Umbilical cord (tissue), 1 donor: ENCODE measurements at regions not wholly inside any gene's neighbourhood (a gene's known extent, or its start where the extent isn't known, plus 50 kb on each side); places are given as distances from the start of the nearest gene placed in this dataset.
A peak's percentile ranks its signal among the peaks of the same experiment; 100 is the strongest.
"Not testable (repeated sequence)": the region's sequence is repeated elsewhere in the genome, so short reads cannot be mapped to it uniquely, and the experiment has no call there.

Experiments
- DNase-seq: peaks from one replicate; pipeline ENCODE4 v3.0.0-alpha.2; 2015; ENCODE audit warnings: low spot score

DNA sequence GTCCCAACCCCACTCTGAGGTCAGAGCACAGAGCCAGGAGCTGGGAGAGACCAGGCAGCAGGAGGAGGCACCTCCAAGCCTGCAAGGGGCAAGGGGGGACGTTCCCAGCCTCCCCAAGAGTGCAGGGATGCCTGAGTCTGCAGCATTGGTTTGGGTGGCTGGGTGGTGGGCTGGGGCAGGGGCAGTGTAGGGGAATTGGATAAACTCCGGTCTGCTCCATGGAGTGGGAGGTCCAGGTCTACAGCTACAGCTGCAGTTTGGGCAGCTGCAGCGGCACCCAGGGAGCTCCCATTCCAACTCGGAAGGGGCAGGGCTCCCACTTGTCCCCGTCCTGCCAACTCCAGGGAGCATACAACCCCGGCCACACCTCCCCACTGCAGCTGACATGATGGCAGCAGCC, 617.5 kb upstream of the SEMA6D start:
- DNase-seq: not testable (repeated sequence)

DNA sequence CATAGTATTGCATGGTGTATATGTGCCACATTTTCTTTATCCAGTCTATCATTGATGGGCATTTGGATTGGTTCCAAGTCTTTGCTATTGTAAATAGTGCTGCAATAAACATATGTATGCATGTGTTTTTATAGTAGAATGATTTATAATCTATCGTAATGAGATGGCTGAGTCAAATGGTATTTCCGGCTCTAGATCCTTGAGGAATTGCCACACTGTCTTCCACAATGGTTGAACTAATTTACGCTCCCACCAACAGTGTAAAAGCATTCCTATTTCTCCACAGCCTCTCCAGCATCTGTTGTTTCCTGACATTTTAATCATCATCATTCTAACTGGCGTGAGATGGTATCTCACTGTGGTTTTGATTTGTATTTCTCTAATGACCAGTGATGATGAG, 608.5 kb upstream of the SEMA6D start:
- not testable (repeated sequence) for DNase-seq

DNA sequence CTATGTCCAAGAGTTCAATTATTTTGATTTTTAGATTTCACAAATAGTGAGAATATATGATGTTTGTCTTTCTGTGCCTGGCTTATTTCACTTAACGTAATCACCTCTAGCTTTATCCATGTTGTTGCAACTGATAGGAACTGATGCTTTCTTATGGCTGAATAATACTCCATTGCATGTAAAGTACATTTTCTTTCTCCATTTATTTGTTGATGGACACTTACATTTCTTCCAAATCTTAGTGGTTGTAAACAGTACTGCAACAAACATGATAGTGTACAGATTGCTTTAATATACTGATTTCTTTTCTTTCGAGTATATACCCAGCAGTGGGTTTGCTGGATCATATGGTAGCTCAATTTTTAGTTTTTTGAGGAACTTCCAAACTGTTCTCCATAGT, 600.6 kb upstream of the SEMA6D start:
- DNase-seq: no peak

DNA sequence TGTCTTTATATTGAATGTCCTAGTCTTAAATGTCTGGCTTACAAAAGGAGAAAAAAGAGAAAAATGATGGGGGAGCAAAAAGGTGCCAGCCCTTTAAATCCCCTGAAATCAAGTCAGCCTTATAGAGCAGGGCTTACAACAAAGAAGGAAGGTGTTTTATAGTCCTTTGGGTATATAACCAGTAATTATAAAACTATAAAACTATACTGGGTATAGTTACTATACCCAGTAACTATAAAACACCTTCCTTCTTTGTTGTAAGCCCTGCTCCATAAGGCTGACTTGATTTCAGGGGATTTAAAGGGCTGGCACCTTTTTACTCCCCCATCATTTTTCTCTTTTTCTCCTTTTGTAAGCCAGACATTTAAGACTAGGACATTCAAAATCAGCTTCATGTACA, 598.0 kb upstream of the SEMA6D start:
- DNase-seq: no peak

DNA sequence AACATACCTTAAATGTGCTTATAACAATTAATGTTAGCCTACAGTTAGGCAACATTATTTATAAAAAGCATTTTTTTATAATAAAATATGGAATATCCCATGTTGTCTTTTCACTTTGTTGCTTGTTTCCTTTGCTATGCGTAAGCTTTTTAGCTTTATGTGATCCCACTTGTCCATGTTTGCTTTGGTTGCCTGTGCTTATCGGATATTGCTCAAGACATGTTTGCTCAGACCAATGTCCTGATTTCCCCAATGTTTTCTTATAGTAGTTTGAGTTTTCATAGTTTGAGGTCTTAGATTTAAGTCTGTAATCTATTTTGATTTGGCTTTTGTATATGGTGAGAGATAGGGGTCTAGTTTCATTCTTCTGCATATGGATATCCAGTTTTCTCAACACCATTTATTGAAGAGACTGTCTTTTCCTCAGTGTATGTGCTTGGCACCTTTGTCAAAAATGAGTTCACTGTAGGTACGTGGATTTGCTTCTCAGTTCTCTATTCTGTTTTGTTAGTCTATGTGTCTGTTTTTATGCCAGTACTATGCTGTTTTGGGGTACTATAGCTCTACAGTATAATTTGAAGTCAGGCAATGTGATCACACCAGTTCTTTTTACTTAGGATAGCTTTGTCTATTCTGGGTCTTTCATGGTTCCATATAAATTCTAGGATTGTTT, 592.7 kb upstream of the SEMA6D start:
- no peak for DNase-seq

DNA sequence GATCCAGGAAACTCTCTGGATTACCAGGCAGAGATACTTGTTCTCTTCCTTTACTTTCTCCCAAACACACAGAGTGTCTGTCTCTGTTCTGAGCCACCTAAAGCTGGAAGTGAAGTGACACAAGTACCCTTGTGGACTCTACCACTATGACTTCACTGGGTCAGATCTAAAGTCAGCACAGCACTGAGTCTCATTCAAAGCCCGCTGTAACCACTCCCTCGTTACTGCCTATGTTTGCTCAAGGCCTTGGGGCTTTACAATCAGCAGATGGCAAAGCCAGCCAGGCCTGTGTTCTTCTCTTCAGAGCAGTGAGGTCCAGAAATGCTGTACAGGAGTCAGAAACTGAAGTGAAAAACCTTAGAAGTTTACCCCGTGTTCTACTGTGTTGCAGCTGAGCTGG, 588.3 kb upstream of the SEMA6D start:
- DNase-seq: no peak

DNA sequence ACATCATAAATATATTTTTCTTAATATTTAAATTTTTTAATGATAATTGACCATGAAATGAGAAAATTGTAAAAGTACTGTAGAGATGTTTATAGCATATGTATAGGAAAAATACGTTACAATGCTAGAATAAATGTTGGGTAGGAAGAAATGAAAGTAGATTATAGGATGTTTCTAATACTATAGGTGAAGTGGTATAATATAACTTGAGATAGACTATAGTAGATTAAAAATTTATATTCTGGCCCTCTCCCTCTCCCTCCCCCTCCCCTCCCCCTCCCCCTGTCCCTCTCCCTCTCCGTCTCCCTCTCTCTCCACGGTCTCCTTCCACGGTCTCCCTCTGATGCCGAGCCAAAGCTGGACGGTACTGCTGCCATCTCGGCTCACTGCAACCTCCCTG, 585.9 kb upstream of the SEMA6D start:
- not testable (repeated sequence) for DNase-seq

DNA sequence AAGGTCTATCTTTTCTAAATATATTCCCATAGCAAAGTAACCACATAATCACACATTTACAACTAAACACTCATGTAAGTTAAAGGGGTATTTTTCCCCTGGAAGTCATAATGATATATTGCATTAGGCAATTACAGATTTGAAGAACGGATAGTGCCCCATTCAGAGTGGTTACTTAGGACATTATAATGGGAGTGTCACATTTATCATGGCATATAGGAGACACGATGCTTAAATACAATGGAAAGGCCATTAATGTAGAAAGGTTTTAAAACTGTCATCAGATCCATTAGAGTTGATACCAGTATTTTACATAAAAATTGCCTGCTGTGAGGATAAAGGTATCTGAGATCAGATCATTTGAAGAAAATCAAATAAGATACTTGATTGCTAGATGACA, 582.0 kb upstream of the SEMA6D start:
- no peak for DNase-seq

DNA sequence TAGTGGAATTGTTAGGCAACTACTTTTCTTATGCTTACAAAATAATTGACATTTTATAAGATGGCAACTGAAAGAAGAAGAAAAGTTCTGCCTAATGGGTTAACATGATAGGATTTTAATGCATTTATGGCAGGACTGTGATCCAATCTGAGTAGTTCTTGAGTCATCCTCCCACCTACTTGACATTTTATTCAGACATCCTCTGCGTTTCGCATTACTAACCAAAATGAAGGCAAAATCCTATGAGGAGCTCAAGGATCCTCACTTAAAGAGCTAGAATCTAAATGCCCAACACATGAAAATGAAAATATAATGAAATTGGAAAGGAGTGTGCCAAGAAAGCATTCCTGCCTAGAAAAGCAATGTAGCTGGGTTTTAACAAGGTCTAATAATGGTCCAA, 581.1 kb upstream of the SEMA6D start:
- peak; percentile 57 for DNase-seq

DNA sequence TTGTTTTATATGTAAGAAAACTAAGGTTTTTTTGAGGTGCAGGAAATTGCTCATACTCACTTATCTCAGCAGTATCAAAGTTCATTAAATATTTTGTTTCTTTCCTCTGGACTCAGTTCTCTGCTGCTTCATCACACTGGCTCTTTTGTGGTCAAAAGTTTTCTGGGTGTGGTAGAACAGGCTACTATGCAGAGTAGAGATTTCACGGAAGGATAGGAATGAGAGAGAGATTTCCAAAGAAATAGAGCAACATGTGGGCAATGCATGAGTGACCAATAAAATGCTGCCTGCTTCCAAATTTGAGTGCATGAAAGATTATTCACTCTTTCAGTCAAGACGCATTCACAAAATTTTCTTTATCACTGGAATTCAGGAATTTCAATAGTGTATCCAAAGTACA, 577.3 kb upstream of the SEMA6D start:
- DNase-seq: peak; percentile 55

DNA sequence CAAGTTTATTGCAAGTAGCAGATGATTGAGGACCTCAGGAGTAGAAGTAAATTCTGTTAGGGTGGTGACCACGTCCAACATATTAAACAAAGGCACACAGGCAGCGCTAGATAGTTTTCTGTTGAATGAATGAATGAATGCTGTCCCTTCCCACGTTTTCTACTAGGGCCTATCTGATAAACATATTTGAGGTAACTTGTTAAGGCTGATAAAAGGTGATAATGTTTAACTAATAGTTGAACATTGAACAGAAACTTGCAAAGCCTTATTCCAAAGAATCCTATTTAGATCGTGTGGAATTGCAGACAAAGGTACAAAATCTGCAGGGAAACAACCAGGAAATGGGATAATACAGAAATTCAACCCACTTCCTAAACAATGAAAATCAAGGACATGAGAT, 559.5 kb upstream of the SEMA6D start:
- no peak for DNase-seq

DNA sequence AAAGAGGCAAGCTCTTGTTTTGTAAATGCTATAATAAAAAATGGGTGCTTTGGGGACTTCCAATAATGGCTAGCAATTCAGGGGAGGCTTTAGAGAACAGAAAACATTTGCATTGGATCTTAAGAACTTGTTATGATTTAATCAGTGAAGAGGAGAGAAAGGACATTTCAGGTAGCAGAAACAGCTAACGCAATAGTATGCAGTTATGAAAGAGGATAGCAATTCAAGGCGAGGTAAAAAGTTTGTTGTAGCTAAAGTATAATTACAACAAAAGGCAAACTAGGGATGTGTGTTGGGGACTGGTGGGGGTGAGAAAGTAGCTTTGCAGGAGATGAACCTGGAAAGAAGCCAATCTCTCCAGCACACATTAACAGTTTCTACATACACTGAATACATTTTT, 558.7 kb upstream of the SEMA6D start:
- no peak for DNase-seq

DNA sequence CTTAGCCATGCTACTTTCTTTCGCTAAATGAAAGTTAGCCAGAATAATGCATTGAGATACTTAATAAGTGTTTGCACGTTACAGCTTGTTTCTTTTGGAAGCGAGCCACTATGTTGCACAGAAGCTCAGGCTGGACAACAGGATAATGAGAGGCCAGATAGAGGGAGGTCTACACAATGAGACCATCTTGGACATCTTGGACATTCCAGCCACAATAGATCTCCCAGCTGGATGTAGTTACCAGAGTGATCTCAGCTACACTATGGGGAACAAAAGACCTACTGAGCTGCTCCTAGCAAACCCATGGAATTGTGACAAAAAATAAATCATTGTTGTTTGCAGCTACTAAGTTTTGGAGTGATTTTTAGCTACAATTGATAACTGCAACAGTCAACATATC, 540.1 kb upstream of the SEMA6D start:
- no peak for DNase-seq

DNA sequence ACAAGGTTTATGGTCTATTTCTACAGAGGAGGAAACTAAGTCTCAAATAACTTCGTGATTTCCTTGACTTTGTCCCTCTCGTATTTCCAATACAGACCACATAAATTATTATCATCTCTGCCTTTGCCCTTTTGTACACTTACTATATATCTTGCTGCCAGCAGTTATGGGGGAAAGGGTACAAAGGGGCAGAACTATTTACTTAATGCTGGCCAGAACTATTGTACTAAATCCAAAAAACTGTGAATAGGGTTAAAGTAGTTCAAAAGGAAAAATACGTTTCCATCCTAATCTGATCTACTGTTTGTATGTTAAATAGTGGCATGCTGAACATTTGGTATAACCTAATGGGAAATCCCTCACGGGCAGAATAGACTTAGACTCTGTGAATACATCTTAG, 537.3 kb upstream of the SEMA6D start:
- no peak for DNase-seq

DNA sequence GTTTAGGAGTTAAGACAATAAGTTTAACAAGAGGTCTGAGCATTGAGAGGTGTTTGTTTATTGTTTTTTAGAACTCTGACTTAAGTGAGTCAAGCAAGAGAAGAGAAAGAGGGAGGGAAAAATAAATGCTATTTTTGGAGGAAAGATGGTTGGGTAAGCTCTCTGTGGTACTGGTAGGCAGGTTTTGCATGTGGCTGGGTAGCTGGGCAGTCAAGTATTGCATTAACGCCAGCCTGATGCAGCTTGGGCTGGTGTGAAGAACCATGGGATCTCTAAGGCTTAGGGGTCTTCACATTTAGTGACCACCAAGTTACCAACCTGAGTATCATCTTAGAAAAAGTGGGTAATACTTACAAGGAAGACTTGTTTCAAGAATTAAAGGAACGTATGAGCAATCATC, 534.5 kb upstream of the SEMA6D start:
- DNase-seq: no peak

DNA sequence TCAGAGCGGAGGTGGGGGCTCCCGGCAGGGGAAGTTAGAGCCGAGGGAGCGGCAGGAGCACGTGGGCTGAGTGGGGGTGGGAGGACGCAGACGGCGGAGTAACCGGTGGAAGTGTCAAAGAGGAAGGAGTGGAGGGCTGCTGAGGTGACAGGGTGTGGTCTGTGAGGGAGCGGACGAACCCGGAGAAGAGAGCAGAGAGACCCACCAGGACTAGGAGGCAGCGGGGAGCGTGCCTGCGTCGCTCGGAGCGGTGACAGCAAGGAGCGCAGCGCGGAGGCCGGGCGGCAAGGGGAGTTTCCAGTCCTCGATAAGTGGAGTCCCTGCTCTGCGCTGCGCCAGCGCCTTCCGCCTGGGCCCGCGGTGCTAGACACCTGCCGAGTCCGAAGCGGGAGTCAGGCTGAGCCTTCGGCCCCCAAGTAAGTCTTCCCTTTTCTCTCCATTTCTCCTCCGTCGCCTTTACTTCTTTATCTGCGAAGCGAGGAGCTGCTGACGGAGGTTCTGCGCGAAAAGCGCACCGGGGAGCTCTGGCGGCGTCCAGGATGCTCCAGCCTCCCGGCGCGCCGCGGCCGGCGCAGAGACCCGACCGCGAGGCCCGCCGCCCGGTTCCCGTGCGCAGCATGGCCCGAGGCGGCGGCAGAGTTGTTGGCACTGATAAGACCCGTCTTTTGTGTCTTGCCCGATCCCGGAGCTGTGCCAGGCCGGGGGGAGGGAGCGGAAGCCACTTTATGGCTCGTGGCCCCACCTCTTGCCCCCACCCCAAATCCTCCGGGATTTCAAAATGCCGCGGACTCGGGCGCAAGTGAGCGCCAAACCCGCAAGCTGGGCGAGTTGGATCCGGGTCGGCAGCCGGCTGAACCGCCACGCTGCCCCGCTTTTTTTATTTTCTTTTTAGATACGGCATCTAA, 533.0 kb upstream of the SEMA6D start:
- peak; percentile 50 for DNase-seq

DNA sequence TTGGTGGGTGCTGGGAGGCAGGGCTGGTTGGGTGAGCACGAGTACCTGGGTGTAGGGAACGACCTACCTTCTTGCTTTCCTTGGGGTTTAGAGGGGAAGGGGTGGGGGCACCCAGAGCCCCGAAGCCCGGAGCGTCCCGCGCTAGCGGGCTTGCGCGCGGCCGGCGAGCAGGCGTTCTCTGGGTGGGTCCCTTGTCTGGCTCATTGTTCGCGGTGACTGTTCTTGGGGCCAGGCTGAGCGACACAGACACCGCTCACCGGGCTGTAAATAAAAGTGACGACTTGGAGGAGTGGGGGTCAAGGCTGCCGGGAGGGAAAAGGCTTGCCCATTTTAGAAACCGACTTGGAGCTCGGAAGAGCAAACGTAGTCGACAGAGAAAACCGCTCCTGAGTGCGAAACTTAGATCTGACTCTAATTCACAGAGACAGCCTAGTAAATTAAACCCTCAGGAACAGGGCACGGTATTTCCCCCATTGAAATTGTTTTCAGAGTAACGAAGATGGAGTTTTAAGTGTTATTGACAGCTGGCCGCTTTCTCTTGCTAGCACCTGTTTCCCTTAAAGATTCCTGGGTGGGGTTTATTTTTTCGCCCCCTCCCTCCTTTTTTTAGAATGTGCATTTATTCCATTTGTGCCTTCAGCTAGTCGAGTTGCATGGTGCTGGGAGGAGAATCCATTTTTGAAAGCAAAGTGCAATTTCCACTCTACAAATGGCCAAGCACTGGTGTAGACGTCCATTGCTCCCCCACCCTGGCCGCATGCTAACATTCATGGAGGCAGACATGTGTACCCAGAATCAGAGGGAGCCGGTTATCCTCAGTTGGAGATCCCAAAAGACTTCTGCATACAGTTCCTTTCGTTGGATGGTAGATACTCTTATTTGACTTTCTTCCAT, 532.1 kb upstream of the SEMA6D start:
- no peak for DNase-seq

DNA sequence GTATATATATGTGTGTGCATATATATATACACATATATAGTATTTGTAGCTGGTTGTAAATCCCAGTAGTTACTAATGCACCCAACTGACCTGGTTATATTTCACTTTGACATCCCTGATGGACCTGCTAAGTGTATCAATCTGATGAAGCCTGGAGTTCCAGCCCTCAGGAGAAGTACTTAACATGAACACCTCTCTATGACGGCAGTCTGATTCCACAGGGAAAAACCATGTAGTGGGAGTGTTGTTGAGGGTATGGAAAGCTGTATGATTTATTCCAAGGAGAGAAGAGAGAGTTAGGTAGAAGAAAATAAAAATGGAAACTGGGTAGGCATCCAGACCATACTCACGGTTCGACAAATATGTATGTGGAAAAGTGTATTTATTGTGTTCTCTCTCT, 531.2 kb upstream of the SEMA6D start:
- DNase-seq: no peak

DNA sequence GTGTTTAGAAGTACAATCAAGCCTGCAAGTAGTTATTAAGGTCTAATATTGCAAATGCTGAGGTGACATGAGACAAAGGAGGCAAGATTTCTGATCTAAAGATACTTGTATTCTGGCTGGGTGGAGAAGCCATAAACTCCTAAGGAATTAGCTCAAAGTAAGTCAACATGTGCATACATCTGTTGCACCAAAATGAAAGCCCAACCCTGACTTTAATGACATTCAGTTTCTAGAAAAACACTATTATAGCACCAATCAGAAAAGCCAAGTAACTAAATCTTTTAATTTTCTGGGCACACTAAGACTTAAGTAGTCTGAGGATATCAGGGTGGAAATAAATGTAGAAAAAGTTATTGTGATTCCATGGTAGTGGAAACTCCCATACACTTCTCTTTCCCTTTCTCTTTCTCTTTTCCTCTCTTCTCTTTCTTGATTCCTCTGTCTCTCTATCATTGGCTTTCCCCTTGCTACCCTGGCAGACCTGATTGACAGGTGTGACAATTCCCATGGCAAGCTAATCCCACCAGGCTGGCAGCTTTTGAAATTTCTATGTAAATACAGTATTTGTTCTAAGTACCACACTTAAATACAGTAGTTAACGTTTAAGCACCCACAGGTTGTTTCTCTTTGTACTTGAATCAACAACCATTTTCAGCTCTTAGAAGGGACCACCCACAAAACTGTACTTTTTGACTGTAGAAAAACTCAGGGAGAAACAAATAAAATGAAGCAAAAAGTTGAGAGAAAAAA, 528.4 kb upstream of the SEMA6D start:
- DNase-seq: no peak

DNA sequence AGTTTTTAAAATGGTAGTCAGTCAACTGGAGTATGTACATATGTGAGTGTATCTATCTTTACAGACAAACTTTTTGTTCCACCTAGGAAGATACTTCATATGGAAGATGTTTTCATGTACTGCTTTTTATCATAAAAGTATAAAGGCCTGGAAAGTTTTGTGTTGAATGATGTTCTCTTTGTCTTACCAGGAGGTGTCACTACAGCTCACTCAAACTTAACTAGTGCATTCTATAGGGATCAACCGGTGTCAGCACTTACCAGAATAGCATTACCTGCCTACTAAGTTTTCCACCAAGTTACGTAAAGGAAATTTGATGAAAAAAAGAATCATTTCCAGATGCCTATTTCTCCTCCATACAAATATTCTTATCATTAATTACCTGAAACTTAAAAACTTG, 522.6 kb upstream of the SEMA6D start:
- no peak for DNase-seq

DNA sequence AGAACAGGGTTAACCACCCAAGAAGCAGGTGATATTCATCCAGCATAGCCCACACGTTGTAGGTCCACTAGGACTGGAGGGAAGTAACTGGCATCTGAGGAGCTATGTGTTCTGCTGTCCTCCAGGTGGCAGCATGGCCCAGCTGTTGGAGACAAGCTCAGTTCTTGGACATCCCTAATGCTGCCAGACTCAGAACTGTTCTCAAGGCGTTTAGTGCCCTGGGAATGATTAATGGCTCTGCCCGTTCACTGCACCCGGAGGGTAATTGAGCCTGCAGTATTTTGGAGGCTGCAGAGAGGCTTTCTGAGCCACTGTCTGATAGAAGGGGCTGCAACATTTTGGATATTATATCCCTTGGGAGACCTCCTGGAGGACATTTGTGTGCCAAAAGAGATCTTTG, 521.3 kb upstream of the SEMA6D start:
- DNase-seq: peak; percentile 92

DNA sequence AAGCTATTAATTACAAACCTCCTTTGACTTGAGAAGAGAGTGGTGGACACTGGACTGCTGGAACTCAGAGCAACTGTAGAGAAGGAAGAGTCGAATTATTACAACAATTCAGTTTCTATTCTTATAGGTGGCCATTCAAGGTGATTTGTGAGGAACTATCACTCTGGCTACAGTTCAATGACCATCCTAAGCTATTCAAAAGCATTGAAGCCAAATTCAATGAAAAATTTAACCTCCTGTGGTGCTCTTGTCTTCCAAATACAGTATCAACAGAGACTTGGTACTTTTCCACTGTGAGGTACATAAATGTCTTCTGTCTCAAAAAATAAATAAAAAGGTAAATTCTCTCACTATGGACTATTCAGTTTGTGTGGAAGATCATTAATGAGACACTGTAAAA, 513.3 kb upstream of the SEMA6D start:
- no peak for DNase-seq
